GM12874 (cell line): ENCODE measurements at regions not wholly inside any gene's neighbourhood (a gene's known extent, or its start where the extent isn't known, plus 50 kb on each side); places are given as distances from the start of the nearest gene placed in this dataset.

ENCODE experiments used
- CTCF ChIP-seq: IDR thresholded peaks from 2 replicates; pipeline ENCODE4 v1.5.1; 2011; ENCODE audit warnings: low read depth, mild to moderate bottlenecking, control low read depth, low read length, moderate library complexity; ENCODE audit not compliant: insufficient read depth

GRCh38 chr3:125645616-125646015, 50.3 kb upstream of the OSBPL11 start:
- TF ChIP-seq CTCF, result no peak

- no peak for TF ChIP-seq CTCF
Observed at GRCh38 chr3:125646581-125646980, 51.3 kb upstream of the OSBPL11 start.

- no peak for TF ChIP-seq CTCF
Observed at GRCh38 chr3:125647318-125648014, 52.2 kb upstream of the OSBPL11 start.

- TF ChIP-seq CTCF, result no peak
Observed at GRCh38 chr3:125651244-125651643, 55.9 kb upstream of the OSBPL11 start.

GRCh38 chr3:125652349-125652748, 57.1 kb upstream of the OSBPL11 start:
- no peak for TF ChIP-seq CTCF

- TF ChIP-seq CTCF, result no peak
Observed at GRCh38 chr3:125654526-125654925, 59.2 kb upstream of the OSBPL11 start.

GRCh38 chr3:125662675-125663074, 67.4 kb upstream of the OSBPL11 start:
- TF ChIP-seq CTCF, result no peak
